ENCODE measurements at regions not wholly inside any gene's neighbourhood (a gene's known extent, or its start where the extent isn't known, plus 50 kb on each side); places are given as distances from the start of the nearest gene placed in this dataset.

DNA sequence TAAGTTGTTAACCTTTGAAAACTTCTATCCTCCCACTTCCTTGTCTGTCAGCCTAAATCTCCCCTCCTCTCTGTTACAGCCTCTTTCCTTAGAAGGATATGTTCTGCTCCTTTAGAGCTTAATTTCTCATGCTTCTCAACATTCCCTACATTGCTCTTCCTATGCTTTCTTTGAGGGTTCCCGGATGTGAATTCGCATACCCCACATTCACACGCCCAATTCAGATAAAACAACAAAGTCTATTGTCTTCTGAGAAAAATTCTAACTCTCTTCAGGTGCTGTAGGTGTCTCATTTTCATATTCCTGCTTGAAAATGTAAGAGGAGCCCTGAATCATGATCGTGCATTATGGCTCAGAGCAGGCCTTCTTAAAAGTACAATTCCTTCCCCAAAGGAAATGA lies 171.8 kb upstream of the DPH6 start:
- no peak overlapping the region for H3K4me3 ChIP-seq (ENCODE audit: low read length)
- TF ChIP-seq, protein P1, sequence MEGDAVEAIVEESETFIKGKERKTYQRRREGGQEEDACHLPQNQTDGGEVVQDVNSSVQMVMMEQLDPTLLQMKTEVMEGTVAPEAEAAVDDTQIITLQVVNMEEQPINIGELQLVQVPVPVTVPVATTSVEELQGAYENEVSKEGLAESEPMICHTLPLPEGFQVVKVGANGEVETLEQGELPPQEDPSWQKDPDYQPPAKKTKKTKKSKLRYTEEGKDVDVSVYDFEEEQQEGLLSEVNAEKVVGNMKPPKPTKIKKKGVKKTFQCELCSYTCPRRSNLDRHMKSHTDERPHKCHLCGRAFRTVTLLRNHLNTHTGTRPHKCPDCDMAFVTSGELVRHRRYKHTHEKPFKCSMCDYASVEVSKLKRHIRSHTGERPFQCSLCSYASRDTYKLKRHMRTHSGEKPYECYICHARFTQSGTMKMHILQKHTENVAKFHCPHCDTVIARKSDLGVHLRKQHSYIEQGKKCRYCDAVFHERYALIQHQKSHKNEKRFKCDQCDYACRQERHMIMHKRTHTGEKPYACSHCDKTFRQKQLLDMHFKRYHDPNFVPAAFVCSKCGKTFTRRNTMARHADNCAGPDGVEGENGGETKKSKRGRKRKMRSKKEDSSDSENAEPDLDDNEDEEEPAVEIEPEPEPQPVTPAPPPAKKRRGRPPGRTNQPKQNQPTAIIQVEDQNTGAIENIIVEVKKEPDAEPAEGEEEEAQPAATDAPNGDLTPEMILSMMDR (conservative IDR thresholded peaks at IDR 0.05; ENCODE audit: low read depth, low read length), result no peak
- DNase-seq (ENCODE audit: low read depth), result no peak

DNA sequence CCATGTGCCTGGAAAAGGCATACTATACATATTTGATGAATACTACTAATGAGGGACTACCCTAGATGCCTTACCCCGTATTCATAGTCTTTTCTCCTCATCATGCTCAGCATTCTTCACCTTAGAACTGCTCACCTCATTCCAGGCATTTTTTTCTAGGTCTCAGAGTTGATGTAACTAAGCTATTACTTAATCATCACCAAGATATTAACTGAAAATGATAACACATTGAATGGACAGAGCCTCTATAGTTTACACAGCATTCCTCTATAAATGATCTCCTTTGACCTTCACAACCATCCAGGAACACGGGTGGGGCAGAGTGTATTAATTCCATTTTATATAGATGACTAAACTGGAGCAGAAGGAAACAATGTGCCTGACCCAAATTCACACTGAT lies 174.1 kb upstream of the DPH6 start:
- peak; percentile 41 for DNase-seq (ENCODE audit: low read depth)
- H3K4me3 ChIP-seq (ENCODE audit: low read length), result no peak overlapping the region
- TF ChIP-seq, protein P1 (conservative IDR thresholded peaks at IDR 0.05; ENCODE audit: low read depth, low read length), result no peak

DNA sequence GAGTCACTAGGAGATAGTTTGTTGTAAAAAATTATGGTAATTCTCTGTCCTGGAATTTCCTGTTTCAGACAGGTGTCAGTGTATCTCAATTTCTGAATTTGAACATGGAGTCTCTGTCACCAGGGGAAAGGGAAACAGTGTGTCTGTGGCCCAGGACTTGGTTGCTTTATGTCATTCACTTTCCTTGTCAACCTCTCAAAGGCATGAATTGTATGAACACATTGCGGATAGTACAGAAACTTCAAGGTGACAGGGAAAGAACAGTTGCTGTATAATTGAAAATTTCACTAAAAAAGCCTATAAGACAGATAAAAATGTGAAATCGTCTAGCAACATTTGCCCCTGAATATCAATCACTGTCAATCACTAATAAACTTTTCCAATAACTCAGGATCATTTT lies 175.0 kb upstream of the DPH6 start:
- TF ChIP-seq, protein P1 (conservative IDR thresholded peaks at IDR 0.05; ENCODE audit: low read depth, low read length), result no peak
- no peak overlapping the region for H3K4me3 ChIP-seq (ENCODE audit: low read length)
- no peak for DNase-seq (ENCODE audit: low read depth)

DNA sequence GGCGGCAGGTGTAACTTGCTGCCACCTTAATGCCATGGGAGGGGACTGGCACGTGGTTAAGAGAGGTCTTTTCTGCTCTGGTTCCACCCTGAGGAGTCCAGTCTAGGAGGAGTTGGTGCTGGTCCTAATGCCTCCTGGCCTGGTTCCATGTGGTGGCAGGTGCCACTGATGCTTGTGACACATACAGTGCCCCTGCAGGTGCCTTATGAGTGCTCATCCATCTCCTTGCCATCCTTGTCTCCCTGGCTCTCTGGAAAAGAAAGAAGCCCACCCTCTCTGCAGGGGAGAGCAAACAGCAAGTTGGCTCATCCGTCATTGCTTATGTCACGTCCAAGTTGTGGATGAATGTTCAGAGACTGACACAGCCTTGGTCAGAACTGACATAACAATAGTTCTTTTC lies 175.8 kb upstream of the DPH6 start:
- DNase-seq (ENCODE audit: low read depth), result no peak
- no peak overlapping the region for H3K4me3 ChIP-seq (ENCODE audit: low read length)
- TF ChIP-seq, protein P1 (conservative IDR thresholded peaks at IDR 0.05; ENCODE audit: low read depth, low read length), result no peak

DNA sequence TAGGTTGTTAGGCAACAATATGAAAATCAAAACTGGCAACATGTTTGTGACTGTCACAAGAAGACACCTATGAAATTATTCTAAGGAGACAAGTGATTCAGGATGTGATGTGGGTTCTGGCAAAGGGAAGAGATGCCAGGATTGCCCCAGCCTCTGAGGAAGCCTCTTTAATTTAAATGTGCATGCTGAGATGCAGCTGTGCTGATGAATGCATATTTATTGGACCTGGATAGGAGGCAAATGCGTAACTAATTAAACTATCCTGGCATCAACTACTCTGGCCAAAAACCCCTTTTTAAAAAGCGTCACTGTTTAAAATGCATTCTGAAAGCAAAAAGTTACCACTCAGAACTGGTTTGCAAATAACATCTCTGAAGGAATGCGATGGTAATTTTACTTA lies 176.5 kb upstream of the DPH6 start:
- TF ChIP-seq, protein P1 (conservative IDR thresholded peaks at IDR 0.05; ENCODE audit: low read depth, low read length), result no peak
- DNase-seq (ENCODE audit: low read depth), result no peak
- H3K4me3 ChIP-seq (ENCODE audit: low read length), result no peak overlapping the region

DNA sequence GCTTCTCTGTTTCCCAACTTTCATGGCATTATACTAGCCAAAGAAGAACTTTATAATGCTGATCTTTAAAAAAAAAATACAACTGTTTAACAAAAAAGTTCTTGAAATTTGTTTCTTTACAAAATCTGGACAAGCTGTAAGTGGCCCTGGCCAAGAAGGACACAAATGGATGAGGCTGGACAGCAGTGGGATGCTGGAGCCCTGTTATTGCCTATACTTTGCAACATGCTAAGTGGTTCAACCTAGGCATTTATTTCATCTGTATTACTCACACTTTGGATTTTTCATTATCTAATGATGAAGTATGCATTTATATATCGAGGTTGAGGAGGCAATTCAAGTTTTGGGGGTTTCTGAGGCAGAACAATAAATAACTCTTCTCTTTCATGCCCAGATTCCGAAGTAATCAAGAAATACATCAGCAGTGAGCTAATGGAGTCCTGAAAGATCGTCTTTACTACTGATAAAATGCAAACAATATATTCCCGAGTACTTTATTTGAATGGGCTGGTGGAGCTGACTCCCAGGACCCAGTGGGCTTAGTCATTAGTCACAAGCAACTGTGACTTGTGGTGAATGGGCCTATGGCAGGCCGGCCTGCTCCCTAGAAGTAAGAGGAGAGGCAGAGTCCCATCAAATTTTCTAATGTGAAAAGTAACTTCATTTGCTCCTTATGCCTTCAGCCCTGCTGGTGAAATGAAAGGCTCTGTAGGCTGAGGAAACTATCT lies 177.3 kb upstream of the DPH6 start:
- TF ChIP-seq, protein P1 (conservative IDR thresholded peaks at IDR 0.05; ENCODE audit: low read depth, low read length), result no peak
- DNase-seq (ENCODE audit: low read depth), result no peak

DNA sequence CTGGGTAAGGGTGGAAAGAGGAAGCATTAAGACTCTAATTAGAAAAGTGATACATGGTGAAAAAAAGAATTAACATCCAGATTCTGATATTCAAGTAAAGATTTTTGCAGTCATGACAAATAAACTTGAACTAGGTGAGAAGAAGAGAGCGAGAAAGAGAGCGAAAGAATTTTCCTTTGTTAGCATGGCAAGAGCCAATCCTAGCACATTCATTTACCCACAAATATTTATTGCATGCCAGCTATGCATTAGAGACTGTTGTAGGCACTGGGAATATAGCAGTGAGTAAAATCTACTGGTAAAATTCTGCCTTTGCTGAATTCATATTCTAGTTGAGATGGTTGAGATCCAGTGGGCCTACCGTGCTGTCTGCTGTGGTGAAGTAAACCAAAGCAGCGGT lies 177.9 kb upstream of the DPH6 start:
- DNase-seq (ENCODE audit: low read depth), result peak; percentile 42
- no peak overlapping the region for H3K4me3 ChIP-seq (ENCODE audit: low read length)
- TF ChIP-seq, protein P1 (conservative IDR thresholded peaks at IDR 0.05; ENCODE audit: low read depth, low read length), result no peak

More for the DNA sequence above, 177.3 kb upstream of the DPH6 start:
- H3K4me3 ChIP-seq (ENCODE audit: low read length), result no peak overlapping the region

Measured in retinal pigment epithelial cell (primary cell).